ENCODE measurements at regions not wholly inside any gene's neighbourhood (a gene's known extent, or its start where the extent isn't known, plus 50 kb on each side); places are given as distances from the start of the nearest gene placed in this dataset.

GRCh38 chr15:96858694-96859093 lies 528.2 kb downstream of the NR2F2 start:
- Histone ChIP-seq H3K79me2 (ENCODE audit: insufficient read depth, low read depth) (no peaks in the 10 kb centered on the region), H3K4me1 (ENCODE audit: low read depth, poor library complexity, severe bottlenecking) (no peaks in the 10 kb centered on the region), H2AFZ (ENCODE audit: low read depth) (no peak overlapping the region), H3K27ac (no peak overlapping the region), H4K20me1 (ENCODE audit: insufficient read depth) (no peaks in the 10 kb centered on the region), H3K36me3 (ENCODE audit: insufficient read depth) (no peaks in the 10 kb centered on the region), H3K27me3 (ENCODE audit: insufficient read depth, low read depth) (no peaks in the 10 kb centered on the region), H3K4me3 (IDR thresholded peaks at IDR 0.05; ENCODE audit: insufficient read depth, low read depth, low read length) (no peak overlapping the region), H3K4me2 (no peak overlapping the region), H3K9ac (no peak overlapping the region)
- no peak for TF ChIP-seq CTCF (conservative IDR thresholded peaks at IDR 0.05; ENCODE audit: low read depth, low read length)

GRCh38 chr15:96860741-96861140 lies 530.2 kb downstream of the NR2F2 start:
- Histone ChIP-seq H3K27me3 (ENCODE audit: insufficient read depth, low read depth) (no peaks in the 10 kb centered on the region), H3K79me2 (ENCODE audit: insufficient read depth, low read depth) (no peaks in the 10 kb centered on the region), H2AFZ (ENCODE audit: low read depth) (no peak overlapping the region), H4K20me1 (ENCODE audit: insufficient read depth) (no peaks in the 10 kb centered on the region), H3K9ac (no peak overlapping the region), H3K4me3 (IDR thresholded peaks at IDR 0.05; ENCODE audit: insufficient read depth, low read depth, low read length) (no peak overlapping the region), H3K4me1 (ENCODE audit: low read depth, poor library complexity, severe bottlenecking) (no peaks in the 10 kb centered on the region), H3K36me3 (ENCODE audit: insufficient read depth) (no peaks in the 10 kb centered on the region), H3K4me2 (no peak overlapping the region), H3K27ac (no peak overlapping the region)
- TF ChIP-seq CTCF (conservative IDR thresholded peaks at IDR 0.05; ENCODE audit: low read depth, low read length): no peak

GRCh38 chr15:96867992-96868391 lies 537.5 kb downstream of the NR2F2 start:
- H3K9ac ChIP-seq: no peak overlapping the region
- H3K4me2 ChIP-seq: no peak overlapping the region
- no peaks in the 10 kb centered on the region for H3K79me2 ChIP-seq (ENCODE audit: insufficient read depth, low read depth)
- H3K36me3 ChIP-seq (ENCODE audit: insufficient read depth): no peaks in the 10 kb centered on the region
- H3K27me3 ChIP-seq (ENCODE audit: insufficient read depth, low read depth): no peaks in the 10 kb centered on the region
- no peak overlapping the region for H3K4me3 ChIP-seq (IDR thresholded peaks at IDR 0.05; ENCODE audit: insufficient read depth, low read depth, low read length)
- no peak for TF ChIP-seq CTCF (conservative IDR thresholded peaks at IDR 0.05; ENCODE audit: low read depth, low read length)
- H4K20me1 ChIP-seq (ENCODE audit: insufficient read depth): no peaks in the 10 kb centered on the region
- H3K27ac ChIP-seq: no peak overlapping the region
- no peaks in the 10 kb centered on the region for H3K4me1 ChIP-seq (ENCODE audit: low read depth, poor library complexity, severe bottlenecking)
- H2AFZ ChIP-seq (ENCODE audit: low read depth): no peak overlapping the region

- H3K36me3 ChIP-seq (ENCODE audit: insufficient read depth): no peaks in the 10 kb centered on the region
- no peaks in the 10 kb centered on the region for H4K20me1 ChIP-seq (ENCODE audit: insufficient read depth)
- no peak overlapping the region for H3K9ac ChIP-seq
- H3K27ac ChIP-seq: no peak overlapping the region
- H2AFZ ChIP-seq (ENCODE audit: low read depth): no peak overlapping the region
- no peaks in the 10 kb centered on the region for H3K79me2 ChIP-seq (ENCODE audit: insufficient read depth, low read depth)
- no peak for TF ChIP-seq CTCF (conservative IDR thresholded peaks at IDR 0.05; ENCODE audit: low read depth, low read length)
- H3K4me2 ChIP-seq: no peak overlapping the region
- no peaks in the 10 kb centered on the region for H3K4me1 ChIP-seq (ENCODE audit: low read depth, poor library complexity, severe bottlenecking)
- H3K4me3 ChIP-seq (IDR thresholded peaks at IDR 0.05; ENCODE audit: insufficient read depth, low read depth, low read length): no peak overlapping the region
- no peaks in the 10 kb centered on the region for H3K27me3 ChIP-seq (ENCODE audit: insufficient read depth, low read depth)
These were observed 538.6 kb downstream of the NR2F2 start for GRCh38 chr15:96869122-96869521.

GRCh38 chr15:96869790-96870189 lies 539.3 kb downstream of the NR2F2 start:
- Histone ChIP-seq H3K9ac (no peak overlapping the region), H4K20me1 (ENCODE audit: insufficient read depth) (no peaks in the 10 kb centered on the region), H3K27ac (no peak overlapping the region), H3K79me2 (ENCODE audit: insufficient read depth, low read depth) (no peaks in the 10 kb centered on the region), H3K27me3 (ENCODE audit: insufficient read depth, low read depth) (no peaks in the 10 kb centered on the region), H3K36me3 (ENCODE audit: insufficient read depth) (no peaks in the 10 kb centered on the region), H3K4me1 (ENCODE audit: low read depth, poor library complexity, severe bottlenecking) (no peaks in the 10 kb centered on the region), H3K4me2 (no peak overlapping the region), H3K4me3 (IDR thresholded peaks at IDR 0.05; ENCODE audit: insufficient read depth, low read depth, low read length) (no peak overlapping the region), H2AFZ (ENCODE audit: low read depth) (no peak overlapping the region)
- no peak for TF ChIP-seq CTCF (conservative IDR thresholded peaks at IDR 0.05; ENCODE audit: low read depth, low read length)

Measured in KMS-11 (cell line).